Right kidney (tissue), 1 donor: ENCODE measurements at regions not wholly inside any gene's neighbourhood (a gene's known extent, or its start where the extent isn't known, plus 50 kb on each side); places are given as distances from the start of the nearest gene placed in this dataset.
"Not testable (repeated sequence)": the region's sequence is repeated elsewhere in the genome, so short reads cannot be mapped to it uniquely, and the experiment has no call there.

Source experiments
- DNase-seq: peaks from one replicate; pipeline ENCODE4 v3.0.0-alpha.2; 2016

DNA sequence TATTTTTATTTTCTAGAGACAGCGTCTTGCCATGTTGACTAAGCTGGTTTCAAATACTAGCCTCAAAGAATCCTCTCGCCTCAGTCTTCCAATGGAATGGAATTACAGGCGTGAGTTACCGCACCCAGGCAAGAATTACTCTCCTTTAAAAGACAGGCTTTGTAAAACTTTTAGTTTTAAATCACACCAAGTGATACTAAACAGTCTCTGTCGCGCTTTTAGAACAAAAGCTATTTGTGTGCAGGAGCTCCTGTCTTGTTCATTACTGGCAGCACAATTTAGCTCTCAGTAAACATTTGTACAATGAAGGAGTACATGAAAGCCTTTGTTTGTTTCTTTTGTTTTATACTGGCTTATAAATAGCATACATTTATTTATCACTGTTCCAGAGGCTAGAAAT is 1719.2 kb upstream of the PIK3C3 start:
- DNase-seq, result no peak

- no peak for DNase-seq
Observed at GRCh38 chr18:40235323-40235722, 1719.7 kb upstream of the PIK3C3 start.

DNA sequence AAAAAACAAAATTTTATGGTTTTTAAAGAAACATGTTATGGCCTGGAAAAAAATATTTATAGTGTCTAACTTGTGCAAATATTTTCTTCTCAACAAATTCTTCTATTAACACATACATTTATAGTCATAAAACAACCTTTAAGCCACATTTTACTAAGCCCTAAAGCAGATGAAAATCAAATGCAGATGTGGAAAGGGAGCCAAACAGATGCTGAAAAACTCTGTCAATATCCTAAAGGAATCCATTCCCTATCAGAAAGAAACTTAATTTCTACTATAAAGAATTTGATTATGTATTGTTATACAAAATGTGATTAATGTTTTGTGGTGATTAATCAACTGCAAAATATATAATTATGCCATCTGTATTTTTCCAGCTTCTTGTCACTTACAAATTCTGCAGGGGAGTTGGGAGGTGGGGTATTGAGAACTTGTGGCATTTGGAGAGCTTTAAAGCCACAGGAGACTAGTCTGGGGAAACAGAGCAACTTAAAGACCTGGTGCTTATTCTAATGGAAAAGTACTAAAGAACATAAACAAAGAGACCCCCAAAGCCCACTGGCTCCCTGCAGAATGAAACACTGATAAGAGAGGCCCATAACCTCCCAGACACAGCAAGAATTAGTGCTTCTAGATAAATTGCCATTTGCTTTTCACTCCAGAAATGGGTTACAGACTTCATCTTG is 1721.0 kb upstream of the PIK3C3 start:
- DNase-seq, result no peak

DNA sequence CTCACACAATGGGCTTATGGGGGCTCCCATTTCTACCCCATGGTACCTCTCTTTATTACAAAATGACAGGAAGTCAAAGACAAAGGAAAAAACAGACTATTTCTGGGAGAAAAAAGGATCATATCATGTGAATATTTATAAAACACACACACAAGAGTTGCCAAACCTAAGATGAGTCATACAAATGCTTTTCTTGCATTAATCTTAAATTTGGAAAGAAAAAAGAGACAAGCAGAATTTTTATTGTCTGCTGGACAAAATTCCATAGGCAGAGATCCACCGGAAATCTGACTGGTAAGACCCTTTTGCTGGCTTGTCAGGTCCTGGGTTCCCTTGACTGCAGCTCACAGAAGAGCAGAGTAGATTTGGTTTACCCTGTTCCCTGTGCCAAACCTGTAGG is 1732.3 kb upstream of the PIK3C3 start:
- no peak for DNase-seq

DNA sequence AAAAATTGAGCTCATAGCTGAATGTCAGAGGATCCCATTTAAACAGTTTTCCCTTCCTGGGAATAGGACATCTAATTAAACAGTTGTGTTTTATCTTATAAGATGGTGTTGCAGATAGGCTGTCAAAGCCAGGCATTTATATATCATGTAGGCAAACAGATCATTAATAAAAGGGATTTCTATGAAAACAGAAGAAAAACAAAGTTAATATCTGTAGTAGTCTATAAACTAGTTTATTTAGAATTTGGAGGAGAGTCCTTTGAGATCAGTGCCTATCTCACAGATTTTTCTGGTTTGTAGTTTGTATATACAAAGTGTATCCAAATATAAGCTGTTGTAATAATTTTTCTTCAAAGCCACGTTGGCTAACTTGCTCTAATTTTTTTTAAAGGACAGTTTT is 1738.2 kb upstream of the PIK3C3 start:
- DNase-seq, result no peak

DNA sequence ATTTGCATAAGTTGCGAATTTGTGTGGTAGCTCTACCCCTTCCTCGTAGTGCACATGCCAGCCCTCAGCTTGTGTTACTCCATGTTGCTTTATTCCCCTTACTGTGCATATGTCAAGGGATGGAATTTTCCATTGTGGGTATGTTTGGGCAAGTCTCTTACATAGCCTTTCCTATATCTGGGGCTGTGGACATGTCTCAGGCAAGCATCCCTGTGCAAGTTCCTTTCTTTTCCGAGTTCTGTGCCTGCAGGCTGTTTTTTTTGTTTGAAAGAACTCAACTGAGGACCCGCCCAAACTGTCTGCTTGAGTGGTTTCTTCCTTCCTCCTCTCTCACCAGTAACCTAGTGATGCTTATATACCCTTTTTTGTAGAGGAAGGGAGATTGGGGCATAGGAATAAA is 1739.1 kb upstream of the PIK3C3 start:
- DNase-seq, result no peak

DNA sequence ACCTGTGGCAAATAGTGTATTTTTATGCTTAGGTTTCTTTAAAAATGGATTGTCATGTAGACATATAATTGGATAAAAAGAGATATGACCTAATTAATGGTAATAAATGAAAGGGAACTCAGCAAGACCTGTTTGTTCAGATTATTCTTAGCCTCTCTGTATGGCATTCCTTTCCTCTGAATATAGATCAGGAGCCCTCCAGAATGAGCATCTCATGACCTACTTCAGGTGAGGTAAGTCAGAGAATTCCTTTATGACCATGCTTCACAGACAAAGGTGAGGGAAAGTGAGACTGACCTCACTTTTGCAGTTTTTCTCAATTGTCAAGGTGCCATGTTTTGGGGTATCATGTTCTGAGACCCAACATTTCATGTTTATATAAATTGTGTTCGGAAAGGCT is 1744.3 kb upstream of the PIK3C3 start:
- DNase-seq, result no peak

DNA sequence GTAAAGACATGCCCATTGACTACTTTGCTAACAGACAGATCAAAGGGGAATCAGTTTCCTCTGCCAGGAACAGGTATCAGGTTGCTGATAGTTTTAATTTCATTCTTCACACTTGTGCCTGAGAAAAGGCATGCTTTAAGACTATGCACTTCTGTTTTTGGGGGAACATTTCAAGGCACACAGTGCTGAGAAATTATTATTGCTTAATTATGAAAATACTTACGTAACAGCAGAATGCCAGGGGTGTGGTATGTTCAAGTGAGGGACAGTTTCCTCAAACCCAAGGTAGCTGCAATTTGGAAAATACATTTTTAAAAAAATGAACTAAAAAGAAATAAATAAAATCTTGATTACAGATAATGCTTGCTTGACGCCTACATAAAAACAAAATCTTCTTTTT is 1746.1 kb upstream of the PIK3C3 start:
- DNase-seq, result no peak

DNA sequence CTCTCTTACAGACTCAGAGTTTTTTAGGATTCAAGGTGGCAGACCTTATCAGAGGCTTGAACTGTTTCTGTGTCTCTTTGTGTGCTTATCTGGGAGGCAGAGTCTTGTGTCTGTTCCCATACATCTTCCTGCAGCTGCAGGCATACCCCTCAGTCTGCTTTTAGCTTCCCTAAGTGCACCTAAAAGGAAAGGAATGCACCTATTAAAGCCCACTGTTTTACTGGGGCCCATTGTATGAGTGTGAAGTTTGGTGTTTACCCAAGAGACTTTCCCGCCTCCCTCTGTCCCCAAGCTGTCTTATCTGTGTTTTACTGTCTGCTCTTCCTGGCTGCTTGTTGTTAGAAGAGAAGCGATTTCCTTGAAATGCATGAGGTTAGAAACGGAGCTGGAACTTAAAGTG is 1757.3 kb upstream of the PIK3C3 start:
- DNase-seq, result no peak

DNA sequence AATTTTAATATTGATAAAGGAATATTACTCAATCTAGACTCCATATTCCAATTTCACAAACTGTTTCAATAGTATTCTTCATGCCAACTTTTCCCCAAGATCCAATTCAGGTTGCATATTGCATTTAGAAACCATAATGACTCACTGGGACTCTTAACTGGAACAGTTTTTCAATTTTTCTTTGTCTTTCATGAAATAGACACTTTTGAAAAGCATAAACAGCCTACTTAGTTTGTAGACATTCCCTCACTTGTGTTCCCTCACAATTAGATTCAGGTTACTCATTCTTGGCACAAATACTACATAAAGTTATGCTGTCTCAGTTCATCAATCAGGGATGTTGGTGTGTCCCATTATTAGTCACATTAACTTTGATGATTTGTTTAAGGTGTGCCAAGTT is 1768.4 kb upstream of the PIK3C3 start:
- DNase-seq, result no peak

DNA sequence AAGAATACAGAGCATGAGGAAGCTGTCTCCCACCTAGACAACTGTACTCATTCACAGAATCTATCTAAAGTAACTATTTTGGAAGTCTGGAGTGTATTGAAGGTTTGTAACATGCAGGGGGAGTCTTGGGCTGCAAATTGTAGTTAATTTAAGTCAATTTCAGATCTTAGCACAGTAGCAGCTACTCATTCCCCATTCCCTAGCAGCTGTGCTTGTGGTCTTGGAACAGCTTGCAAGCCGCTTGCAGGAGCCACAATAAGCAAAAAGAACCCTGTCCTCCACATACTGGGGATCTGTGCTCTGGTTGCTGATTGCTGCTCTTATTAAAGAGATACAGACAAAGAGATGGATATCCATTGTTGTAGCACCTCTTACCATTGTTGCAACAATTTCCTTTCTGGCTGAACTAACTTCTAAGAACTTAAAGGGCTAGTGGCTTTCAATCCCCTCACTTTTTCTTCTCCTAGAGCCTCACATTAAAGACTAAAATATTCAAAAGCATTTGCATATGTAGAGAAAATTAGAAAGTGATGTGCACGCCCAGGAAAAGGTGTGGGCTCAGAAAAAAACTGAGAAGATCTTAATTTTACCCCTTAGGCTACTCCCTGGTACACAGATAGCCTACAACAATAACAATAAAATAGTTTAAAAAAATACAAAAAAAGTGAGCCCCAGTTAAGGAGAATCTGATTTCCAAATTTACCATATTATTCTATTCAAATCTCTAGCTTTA is 1775.1 kb upstream of the PIK3C3 start:
- no peak for DNase-seq

GRCh38 chr18:40168026-40168425 is 1787.0 kb upstream of the PIK3C3 start:
- no peak for DNase-seq

- no peak for DNase-seq
Observed at GRCh38 chr18:40163254-40163653, 1791.8 kb upstream of the PIK3C3 start.

- no peak for DNase-seq
Observed at GRCh38 chr18:40160361-40160760, 1794.7 kb upstream of the PIK3C3 start.

- DNase-seq, result no peak
Observed at GRCh38 chr18:40159141-40160017, 1795.7 kb upstream of the PIK3C3 start.

DNA sequence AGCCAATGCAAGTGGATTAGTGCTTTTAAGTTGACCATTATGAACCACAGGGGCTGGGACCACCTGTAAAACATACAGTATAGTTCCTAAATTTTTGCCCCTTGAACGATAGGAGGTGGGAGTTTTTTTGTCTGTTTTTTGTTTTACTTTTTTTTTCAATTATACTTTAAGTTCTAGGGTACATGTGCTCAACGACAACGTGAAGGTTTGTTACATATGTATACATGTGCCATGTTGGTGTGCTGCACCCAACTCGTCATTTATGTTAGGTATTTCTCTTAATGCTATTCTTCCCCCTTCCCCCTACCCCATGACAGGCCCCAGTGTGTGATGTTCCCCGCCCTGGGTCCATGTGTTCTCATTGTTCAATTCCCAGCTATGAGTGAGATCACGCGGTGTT is 1797.9 kb upstream of the PIK3C3 start:
- no peak for DNase-seq

DNA sequence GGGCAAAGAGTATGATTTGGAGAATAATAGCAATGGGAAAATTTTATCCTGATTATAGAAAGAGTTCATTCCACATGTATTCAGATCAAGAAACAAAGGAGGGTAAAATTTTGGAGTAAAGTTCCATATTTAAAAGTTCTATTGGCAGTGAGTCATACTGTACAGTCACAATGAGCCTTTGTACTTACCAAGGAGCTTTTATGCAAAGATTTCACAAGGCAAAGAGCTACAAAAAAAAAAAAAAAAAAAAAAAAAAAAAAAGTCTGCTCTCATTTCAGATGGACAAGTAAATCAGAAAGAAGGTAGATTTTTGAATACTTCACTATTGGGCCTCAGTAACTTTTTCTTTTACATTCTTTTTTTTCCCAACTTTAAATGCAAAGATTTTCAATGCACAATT is 1802.2 kb upstream of the PIK3C3 start:
- DNase-seq, result no peak

GRCh38 chr18:40148960-40149359 is 1806.1 kb upstream of the PIK3C3 start:
- DNase-seq, result no peak

GRCh38 chr18:40133253-40133652 is 1821.8 kb upstream of the PIK3C3 start:
- no peak for DNase-seq

- DNase-seq, result not testable (repeated sequence)
Observed at GRCh38 chr18:40132438-40132837, 1822.6 kb upstream of the PIK3C3 start.

DNA sequence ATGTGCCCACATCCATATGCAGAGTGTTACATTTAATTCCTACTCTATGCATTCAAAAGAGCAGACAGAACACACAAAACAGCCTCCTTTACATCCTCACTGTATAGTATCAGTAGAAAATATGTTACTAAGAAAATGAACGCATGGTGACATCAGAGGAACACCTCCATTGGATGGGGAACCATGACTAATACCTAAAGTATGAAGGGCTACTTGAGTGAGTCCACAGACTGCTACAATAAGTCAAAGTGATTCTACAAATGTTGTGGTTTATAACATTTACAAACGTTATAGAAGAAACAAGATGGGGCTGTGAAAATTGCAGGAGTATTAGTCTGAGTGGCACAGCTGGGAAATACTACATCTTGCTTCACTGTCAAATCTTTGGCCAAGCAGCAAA is 1830.9 kb upstream of the PIK3C3 start:
- DNase-seq, result no peak

- DNase-seq, result no peak
Observed at GRCh38 chr18:40120796-40121391, 1834.1 kb upstream of the PIK3C3 start.

- DNase-seq, result no peak
Observed at GRCh38 chr18:40120356-40120755, 1834.7 kb upstream of the PIK3C3 start.
